GM12874 (cell line): ENCODE measurements at regions not wholly inside any gene's neighbourhood (a gene's known extent, or its start where the extent isn't known, plus 50 kb on each side); places are given as distances from the start of the nearest gene placed in this dataset.

Source experiments
- CTCF ChIP-seq: IDR thresholded peaks from 2 replicates; pipeline ENCODE4 v1.5.1; 2011; ENCODE audit warnings: low read depth, mild to moderate bottlenecking, control low read depth, low read length, moderate library complexity; ENCODE audit not compliant: insufficient read depth

GRCh38 chr2:157948856-157949255, 72.7 kb upstream of the ACVR1 start:
- no peak for TF ChIP-seq CTCF

GRCh38 chr2:157946919-157947557, 70.9 kb upstream of the ACVR1 start:
- no peak for TF ChIP-seq CTCF

GRCh38 chr2:157940024-157940423, 63.9 kb upstream of the ACVR1 start:
- no peak for TF ChIP-seq CTCF

GRCh38 chr2:157938556-157938955, 62.4 kb upstream of the ACVR1 start:
- no peak for TF ChIP-seq CTCF

GRCh38 chr2:157936406-157936805, 60.3 kb upstream of the ACVR1 start:
- no peak for TF ChIP-seq CTCF

- TF ChIP-seq CTCF: no peak
These were observed 59.3 kb upstream of the ACVR1 start for GRCh38 chr2:157935378-157935906.

GRCh38 chr2:157934684-157935377, 58.7 kb upstream of the ACVR1 start:
- TF ChIP-seq CTCF: no peak
